Fibroblast of pulmonary artery (primary cell): ENCODE measurements at regions not wholly inside any gene's neighbourhood (a gene's known extent, or its start where the extent isn't known, plus 50 kb on each side); places are given as distances from the start of the nearest gene placed in this dataset.

ENCODE experiments used
- DNase-seq: peaks from one replicate; pipeline ENCODE4 v3.0.0-alpha.2; 2010; ENCODE audit warnings: low read depth
- H3K4me3 ChIP-seq: replicated peaks from 2 replicates; pipeline ENCODE4 v1.5.1; 2011; ENCODE audit warnings: low read depth, mild to moderate bottlenecking, control low read depth, low read length, moderate library complexity
- CTCF ChIP-seq: IDR thresholded peaks from 2 replicates; pipeline ENCODE4 v1.5.1; 2011; ENCODE audit warnings: mild to moderate bottlenecking, control low read depth, low read length, inconsistent platforms; ENCODE audit errors: missing control alignments

DNA sequence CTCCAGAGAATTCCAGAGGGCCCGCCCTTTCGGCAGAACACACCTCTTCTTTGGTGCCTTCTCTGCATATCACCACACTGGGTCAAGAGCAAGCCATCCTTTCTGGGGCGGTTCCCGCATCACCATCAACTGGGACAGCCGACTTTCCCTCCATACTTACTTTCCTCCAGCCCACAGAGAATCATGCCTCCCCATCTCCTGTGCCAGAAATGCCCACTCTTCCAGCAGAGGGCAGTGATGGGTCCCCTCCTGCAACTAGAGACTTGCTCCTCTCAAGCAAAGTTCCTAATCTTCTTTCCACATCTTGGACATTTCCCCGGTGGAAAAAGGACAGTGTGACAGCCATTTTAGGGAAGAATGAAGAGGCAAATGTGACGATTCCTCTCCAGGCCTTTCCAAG, 157.7 kb downstream of the C11orf91 start:
- no peak overlapping the region for H3K4me3 ChIP-seq
- peak; percentile 89 for TF ChIP-seq CTCF
- peak; percentile 69 for DNase-seq

DNA sequence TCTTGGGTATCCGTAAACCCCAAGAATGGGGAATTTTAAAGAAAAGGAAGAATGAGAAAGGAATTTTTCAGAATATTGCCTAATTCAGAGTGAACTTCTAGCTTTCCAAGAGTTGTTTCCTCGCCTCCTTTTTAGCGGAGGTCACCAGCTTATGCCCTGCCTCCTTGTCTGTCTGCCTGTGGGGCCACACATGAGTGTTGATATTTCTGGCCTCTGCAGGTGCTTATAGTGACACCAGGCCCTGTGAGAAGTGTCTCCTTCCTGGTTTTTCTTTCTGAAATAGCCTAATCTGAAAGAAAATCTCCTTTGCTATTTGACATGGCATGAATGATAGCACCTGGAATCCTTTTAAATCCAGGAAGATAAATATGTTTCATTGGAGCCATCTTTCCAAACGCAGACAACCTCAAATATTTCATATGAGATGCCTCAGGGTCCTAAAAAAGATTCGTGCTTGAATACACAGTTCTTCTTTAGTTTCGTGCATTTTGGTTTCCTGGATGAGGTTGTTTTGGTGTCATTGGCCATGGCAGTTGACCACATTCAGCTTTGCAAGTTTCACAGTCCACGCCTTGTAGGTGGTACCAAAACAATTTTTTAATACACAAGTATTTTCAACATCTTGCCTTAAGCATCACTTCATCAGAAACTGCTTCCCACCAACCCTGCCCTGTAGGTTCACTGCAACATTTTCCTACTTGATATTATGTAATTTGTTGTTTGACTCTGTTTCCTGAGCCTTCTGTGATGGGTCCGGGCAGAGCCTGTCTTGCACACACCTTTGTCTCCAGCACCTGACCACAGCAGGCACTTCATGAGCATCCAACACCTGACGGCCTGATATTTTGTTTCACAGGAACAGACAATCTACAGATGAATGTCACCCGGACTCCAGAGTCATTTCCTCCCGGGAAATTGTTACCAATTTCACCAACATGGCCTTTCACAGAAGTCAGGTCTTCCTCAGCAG, 159.4 kb downstream of the C11orf91 start:
- no peak for TF ChIP-seq CTCF
- H3K4me3 ChIP-seq = no peak overlapping the region
- no peak for DNase-seq

- H3K4me3 ChIP-seq = no peak overlapping the region
- no peak for DNase-seq
- no peak for TF ChIP-seq CTCF
These were observed 160.2 kb downstream of the C11orf91 start for GRCh38 chr11:33540427-33540826.

- H3K4me3 ChIP-seq = no peak overlapping the region
- TF ChIP-seq CTCF = no peak
These were observed 160.9 kb downstream of the C11orf91 start for GRCh38 chr11:33539751-33540150.

GRCh38 chr11:33538726-33539125, 161.9 kb downstream of the C11orf91 start:
- H3K4me3 ChIP-seq = no peak overlapping the region
- no peak for TF ChIP-seq CTCF
- no peak for DNase-seq

More at GRCh38 chr11:33539751-33540150, 160.9 kb downstream of the C11orf91 start:
- DNase-seq = no peak

DNA sequence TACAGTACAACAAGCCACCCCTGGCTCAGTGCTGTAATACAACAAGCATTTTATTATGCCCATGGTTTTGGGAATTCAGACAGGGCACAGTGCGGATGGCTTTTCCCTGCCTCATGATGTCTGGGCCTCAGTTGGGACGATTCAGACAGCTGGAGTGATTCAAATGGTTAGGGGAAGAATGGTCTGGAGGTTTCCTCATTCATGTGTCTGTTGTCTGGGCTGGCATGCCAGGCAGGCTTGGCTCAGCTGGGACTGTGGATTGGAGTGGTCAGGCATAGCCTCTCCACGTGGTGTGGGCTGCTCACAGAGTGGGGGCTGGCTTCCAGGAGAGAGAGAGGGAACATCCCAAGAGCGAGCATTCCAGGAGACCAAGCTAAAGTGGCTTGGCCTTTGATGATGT, 164.4 kb downstream of the C11orf91 start:
- H3K4me3 ChIP-seq = no peak overlapping the region
- no peak for DNase-seq
- TF ChIP-seq CTCF = no peak
